NB4 (cell line): ENCODE measurements at regions not wholly inside any gene's neighbourhood (a gene's known extent, or its start where the extent isn't known, plus 50 kb on each side); places are given as distances from the start of the nearest gene placed in this dataset.

Experiments
- MYC ChIP-seq: IDR thresholded peaks from 2 replicates; pipeline ENCODE4 v1.6.1; 2011; ENCODE audit warnings: low read depth, low read length
- POLR2A ChIP-seq: IDR thresholded peaks from 2 replicates; pipeline ENCODE4 v1.6.1; 2011; ENCODE audit warnings: mild to moderate bottlenecking; ENCODE audit not compliant: insufficient read length; ENCODE audit errors: extremely low read depth
- TF ChIP-seq, protein P1 (sequence below): IDR thresholded peaks from one replicate; pipeline ENCODE4 v1.5.1; 2012; ENCODE audit warnings: low read depth, low read length
- TF ChIP-seq, protein P2 (sequence below): IDR thresholded peaks from 2 replicates; pipeline ENCODE4 v1.6.1; 2011; ENCODE audit warnings: low read depth, low read length

DNA sequence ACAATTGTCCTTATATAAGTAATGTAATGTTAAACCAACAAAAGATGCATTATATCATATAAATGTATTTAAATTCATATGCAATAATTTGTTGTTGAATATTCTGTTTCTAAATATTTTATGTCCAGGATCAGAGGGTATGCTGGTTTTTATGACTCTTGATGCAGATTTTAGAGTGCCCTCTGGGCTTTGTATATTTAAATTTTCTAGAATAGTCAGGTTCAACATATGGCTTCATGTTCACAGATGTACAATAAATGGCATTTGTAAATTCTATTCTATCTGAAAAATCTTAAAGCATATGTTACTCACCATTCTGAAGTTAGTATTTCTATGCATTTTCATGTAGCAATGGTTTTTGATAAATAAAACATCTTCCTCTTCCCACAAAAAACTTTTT is 1555.4 kb downstream of the PCDH18 start:
- TF ChIP-seq, protein P1, sequence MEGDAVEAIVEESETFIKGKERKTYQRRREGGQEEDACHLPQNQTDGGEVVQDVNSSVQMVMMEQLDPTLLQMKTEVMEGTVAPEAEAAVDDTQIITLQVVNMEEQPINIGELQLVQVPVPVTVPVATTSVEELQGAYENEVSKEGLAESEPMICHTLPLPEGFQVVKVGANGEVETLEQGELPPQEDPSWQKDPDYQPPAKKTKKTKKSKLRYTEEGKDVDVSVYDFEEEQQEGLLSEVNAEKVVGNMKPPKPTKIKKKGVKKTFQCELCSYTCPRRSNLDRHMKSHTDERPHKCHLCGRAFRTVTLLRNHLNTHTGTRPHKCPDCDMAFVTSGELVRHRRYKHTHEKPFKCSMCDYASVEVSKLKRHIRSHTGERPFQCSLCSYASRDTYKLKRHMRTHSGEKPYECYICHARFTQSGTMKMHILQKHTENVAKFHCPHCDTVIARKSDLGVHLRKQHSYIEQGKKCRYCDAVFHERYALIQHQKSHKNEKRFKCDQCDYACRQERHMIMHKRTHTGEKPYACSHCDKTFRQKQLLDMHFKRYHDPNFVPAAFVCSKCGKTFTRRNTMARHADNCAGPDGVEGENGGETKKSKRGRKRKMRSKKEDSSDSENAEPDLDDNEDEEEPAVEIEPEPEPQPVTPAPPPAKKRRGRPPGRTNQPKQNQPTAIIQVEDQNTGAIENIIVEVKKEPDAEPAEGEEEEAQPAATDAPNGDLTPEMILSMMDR = no peak
- TF ChIP-seq POLR2A = no peak
- TF ChIP-seq, protein P2, sequence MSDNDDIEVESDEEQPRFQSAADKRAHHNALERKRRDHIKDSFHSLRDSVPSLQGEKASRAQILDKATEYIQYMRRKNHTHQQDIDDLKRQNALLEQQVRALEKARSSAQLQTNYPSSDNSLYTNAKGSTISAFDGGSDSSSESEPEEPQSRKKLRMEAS = no peak
- TF ChIP-seq MYC = no peak
